GM12878 (cell line): ENCODE measurements at regions not wholly inside any gene's neighbourhood (a gene's known extent, or its start where the extent isn't known, plus 50 kb on each side); places are given as distances from the start of the nearest gene placed in this dataset.

Source experiments
- CHD4 ChIP-seq: fragments of 200-600 bp; sonication (generic); IDR thresholded peaks from 2 replicates; pipeline ENCODE4 v1.6.1; 2016; ENCODE audit warnings: mild to moderate bottlenecking
- EZH2 ChIP-seq: IDR thresholded peaks from 2 replicates; pipeline ENCODE4 v1.6.1; 2012; ENCODE audit warnings: low read depth, mild to moderate bottlenecking, control low read depth, inconsistent platforms, low read length, borderline replicate concordance; ENCODE audit not compliant: control insufficient read depth
- SMARCA5 ChIP-seq: fragments of 450-650 bp; IDR thresholded peaks from 2 replicates; pipeline ENCODE4 v1.6.1; 2017; ENCODE audit warnings: mild to moderate bottlenecking
- ZSCAN29 ChIP-seq: fragments of 450-650 bp; IDR thresholded peaks from 2 replicates; pipeline ENCODE4 v1.6.1; 2017; ENCODE audit warnings: mild to moderate bottlenecking, moderate library complexity
- TF ChIP-seq, protein P1 (sequence below), 3 experiments: IDR thresholded peaks in 2 of 3; conservative IDR thresholded peaks in 1 of 3; 2 replicates each; pipeline ENCODE4 v1.5.1; 2011; ENCODE audit warnings: low read depth in 3 of 3, low read length in 3 of 3, mild to moderate bottlenecking in 3 of 3, control low read depth in 2 of 3, moderate library complexity in 2 of 3, inconsistent platforms in 1 of 3, mixed read lengths in 1 of 3; ENCODE audit not compliant: control insufficient read depth in 2 of 3, insufficient read depth in 1 of 3; ENCODE audit errors: extremely low read depth in 1 of 3
- TF ChIP-seq, protein P2 (sequence below): IDR thresholded peaks from 2 replicates; pipeline ENCODE4 v1.6.1; 2012; ENCODE audit warnings: low read depth, low read length, improper control_type of control experiment

DNA sequence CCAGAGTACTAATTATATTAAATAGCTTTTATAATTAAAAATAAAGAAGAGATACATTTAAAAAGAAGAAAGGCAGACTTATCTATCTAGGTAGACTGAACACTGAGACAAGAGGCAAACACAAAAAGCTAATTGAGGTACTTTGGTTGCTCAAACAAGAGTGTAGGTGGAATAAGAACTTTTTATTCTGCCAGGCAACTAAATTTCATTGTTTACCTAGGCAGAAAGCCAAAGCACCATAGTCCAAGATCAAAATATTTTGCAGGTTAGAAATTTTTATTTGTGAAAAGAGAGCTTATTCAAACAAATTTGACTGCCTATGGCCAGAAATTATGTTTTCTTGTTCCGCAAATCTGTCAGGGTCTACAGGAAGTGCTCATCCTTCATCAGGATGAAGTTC is 499.6 kb upstream of the GBE1 start:
- no peak for TF ChIP-seq CHD4
- TF ChIP-seq, protein P1, sequence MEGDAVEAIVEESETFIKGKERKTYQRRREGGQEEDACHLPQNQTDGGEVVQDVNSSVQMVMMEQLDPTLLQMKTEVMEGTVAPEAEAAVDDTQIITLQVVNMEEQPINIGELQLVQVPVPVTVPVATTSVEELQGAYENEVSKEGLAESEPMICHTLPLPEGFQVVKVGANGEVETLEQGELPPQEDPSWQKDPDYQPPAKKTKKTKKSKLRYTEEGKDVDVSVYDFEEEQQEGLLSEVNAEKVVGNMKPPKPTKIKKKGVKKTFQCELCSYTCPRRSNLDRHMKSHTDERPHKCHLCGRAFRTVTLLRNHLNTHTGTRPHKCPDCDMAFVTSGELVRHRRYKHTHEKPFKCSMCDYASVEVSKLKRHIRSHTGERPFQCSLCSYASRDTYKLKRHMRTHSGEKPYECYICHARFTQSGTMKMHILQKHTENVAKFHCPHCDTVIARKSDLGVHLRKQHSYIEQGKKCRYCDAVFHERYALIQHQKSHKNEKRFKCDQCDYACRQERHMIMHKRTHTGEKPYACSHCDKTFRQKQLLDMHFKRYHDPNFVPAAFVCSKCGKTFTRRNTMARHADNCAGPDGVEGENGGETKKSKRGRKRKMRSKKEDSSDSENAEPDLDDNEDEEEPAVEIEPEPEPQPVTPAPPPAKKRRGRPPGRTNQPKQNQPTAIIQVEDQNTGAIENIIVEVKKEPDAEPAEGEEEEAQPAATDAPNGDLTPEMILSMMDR (IDR thresholded peaks at IDR 0.05 in 2 of 3, conservative IDR thresholded peaks at IDR 0.05 in 1 of 3; ENCODE audit: control insufficient read depth in 2 of 3, extremely low read depth in 1 of 3, insufficient read depth in 1 of 3, low read depth in 3 of 3, low read length in 3 of 3) = no peak
- no peak for TF ChIP-seq SMARCA5
- TF ChIP-seq EZH2 = no peak
- TF ChIP-seq, protein P2, sequence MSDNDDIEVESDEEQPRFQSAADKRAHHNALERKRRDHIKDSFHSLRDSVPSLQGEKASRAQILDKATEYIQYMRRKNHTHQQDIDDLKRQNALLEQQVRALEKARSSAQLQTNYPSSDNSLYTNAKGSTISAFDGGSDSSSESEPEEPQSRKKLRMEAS = no peak
- TF ChIP-seq ZSCAN29 = no peak
